ENCODE measurements at regions not wholly inside any gene's neighbourhood (a gene's known extent, or its start where the extent isn't known, plus 50 kb on each side); places are given as distances from the start of the nearest gene placed in this dataset.

DNA sequence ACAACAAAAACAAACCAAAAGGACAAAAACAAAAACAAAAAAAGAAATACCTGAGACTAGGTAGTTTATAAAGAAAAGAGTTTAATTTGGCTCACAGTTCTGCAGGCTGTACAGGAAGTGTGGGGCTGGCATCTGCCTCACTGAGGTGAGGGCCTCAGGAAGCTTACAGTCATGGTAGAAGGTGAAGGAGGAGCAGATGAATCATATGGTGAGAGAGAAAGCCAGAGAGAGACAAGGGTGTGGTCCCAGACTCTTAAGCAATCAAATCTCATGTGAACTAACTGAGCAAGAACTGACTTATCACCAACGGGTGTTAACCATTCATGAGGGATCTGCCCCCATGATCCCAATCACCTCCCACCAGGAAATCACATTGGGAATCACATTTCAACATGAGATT lies 58.8 kb upstream of the ZBED5 start:
- no peaks in the 10 kb centered on the region for H3K27me3 Mint-ChIP-seq
- CTCF ChIA-PET: interaction anchor here (1.1 kb wide), 1 partner anchor 112 kb away, joined by 4 read pairs; no protein-coding TSS in a partner anchor

DNA sequence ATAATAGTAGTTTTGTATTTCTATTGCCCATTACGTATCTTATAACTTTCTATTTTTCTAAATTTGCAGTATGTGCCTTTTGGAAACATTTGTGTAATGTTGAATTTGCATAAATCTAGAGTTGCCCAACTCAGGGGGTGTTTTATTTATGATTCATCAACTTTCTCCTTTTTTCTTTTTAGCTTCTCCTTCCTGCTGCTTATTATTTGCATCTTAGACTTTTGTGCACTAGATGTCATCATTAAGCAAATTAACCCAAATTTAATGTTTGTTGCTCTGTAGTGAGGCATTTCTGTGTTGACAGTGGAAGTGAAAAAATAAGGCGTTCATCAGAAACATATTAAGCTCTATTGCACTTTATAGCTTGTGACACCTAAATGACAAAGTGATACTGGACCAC lies 56.2 kb upstream of the ZBED5 start:
- H3K4me3 Mint-ChIP-seq: no peak overlapping the region
- TF ChIP-seq CTCF (IDR thresholded peaks at IDR 0.05): no peak
- peaks cover 17% of the 10 kb centered on the region for H3K9me3 Mint-ChIP-seq
- H3K4me1 Mint-ChIP-seq (ENCODE audit: low read depth): no peaks in the 10 kb centered on the region
- intact Hi-C loops (cut with micrococcal nuclease): no loop called here
- ChIA-PET POLR2A (no interaction called here), CTCF (interaction anchor here (0.9 to 1.8 kb wide), 6 partner anchors 14 to 122 kb away, joined by 3 to 4 read pairs (median 4); no protein-coding TSS in a partner anchor)
- H3K27me3 Mint-ChIP-seq: no peaks in the 10 kb centered on the region
- DNase-seq (no peak), ATAC-seq (no peak)
- H3K27ac Mint-ChIP-seq: no peak overlapping the region
- H3K36me3 Mint-ChIP-seq (ENCODE audit: low read depth): peaks cover 2% of the 10 kb centered on the region

More for the DNA sequence above, 58.8 kb upstream of the ZBED5 start:
- TF ChIP-seq CTCF (IDR thresholded peaks at IDR 0.05): no peak
- Mint-ChIP-seq H3K4me1 (ENCODE audit: low read depth) (peaks cover 2% of the 10 kb centered on the region), H3K4me3 (no peak overlapping the region), H3K9me3 (peaks cover 17% of the 10 kb centered on the region), H3K27ac (no peak overlapping the region), H3K36me3 (ENCODE audit: low read depth) (peaks cover 2% of the 10 kb centered on the region)
- intact Hi-C loops (cut with micrococcal nuclease): no loop called here
- no peak for DNase-seq
- POLR2A ChIA-PET: no interaction called here
- ATAC-seq: peak; percentile 49

- ATAC-seq (no peak), DNase-seq (no peak)
- H3K27ac Mint-ChIP-seq: no peak overlapping the region
- peaks cover 8% of the 10 kb centered on the region for H3K9me3 Mint-ChIP-seq
- no peaks in the 10 kb centered on the region for H3K4me1 Mint-ChIP-seq (ENCODE audit: low read depth)
- intact Hi-C loops (cut with micrococcal nuclease): no loop called here
- CTCF ChIA-PET: interaction anchor here (1.0 to 1.8 kb wide), 6 partner anchors 13 to 121 kb away, joined by 3 to 4 read pairs (median 4); no protein-coding TSS in a partner anchor
- H3K36me3 Mint-ChIP-seq (ENCODE audit: low read depth): no peaks in the 10 kb centered on the region
- no peak overlapping the region for H3K4me3 Mint-ChIP-seq
- H3K27me3 Mint-ChIP-seq: no peaks in the 10 kb centered on the region
- POLR2A ChIA-PET: no interaction called here
- no peak for TF ChIP-seq CTCF (IDR thresholded peaks at IDR 0.05)
These were observed 55.2 kb upstream of the ZBED5 start for GRCh38 chr11:10913075-10913474.

DNA sequence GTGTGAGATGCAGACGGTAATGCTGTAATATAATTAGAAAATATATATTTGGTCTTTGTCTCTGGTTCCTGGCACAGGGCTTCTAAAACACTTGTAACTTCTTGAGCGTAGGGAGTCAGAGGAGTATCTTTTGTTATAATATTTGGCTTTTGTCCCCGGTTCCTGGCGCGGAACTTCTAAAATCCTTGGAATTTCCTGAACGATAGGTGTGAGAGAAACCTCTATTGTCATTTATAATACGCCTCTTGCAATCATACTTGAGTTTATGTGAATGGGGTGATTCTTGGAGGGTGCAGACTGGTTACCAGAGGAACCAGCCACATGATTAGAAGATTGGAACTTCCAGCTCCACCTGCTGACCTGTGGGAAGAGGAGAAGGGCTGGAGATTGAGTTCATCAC lies 54.1 kb upstream of the ZBED5 start:
- ChIA-PET POLR2A (no interaction called here), CTCF (interaction anchor here (1.6 kb wide), 1 partner anchor 109 kb away, joined by 3 read pairs; no protein-coding TSS in a partner anchor)
- TF ChIP-seq CTCF (IDR thresholded peaks at IDR 0.05): no peak
- Mint-ChIP-seq H3K9me3 (peaks cover 3% of the 10 kb centered on the region), H3K27ac (no peak overlapping the region), H3K36me3 (ENCODE audit: low read depth) (no peaks in the 10 kb centered on the region), H3K27me3 (no peaks in the 10 kb centered on the region), H3K4me3 (no peak overlapping the region), H3K4me1 (ENCODE audit: low read depth) (no peaks in the 10 kb centered on the region)
- no peak for DNase-seq
- ATAC-seq: no peak
- intact Hi-C loops (cut with micrococcal nuclease): no loop called here

DNA sequence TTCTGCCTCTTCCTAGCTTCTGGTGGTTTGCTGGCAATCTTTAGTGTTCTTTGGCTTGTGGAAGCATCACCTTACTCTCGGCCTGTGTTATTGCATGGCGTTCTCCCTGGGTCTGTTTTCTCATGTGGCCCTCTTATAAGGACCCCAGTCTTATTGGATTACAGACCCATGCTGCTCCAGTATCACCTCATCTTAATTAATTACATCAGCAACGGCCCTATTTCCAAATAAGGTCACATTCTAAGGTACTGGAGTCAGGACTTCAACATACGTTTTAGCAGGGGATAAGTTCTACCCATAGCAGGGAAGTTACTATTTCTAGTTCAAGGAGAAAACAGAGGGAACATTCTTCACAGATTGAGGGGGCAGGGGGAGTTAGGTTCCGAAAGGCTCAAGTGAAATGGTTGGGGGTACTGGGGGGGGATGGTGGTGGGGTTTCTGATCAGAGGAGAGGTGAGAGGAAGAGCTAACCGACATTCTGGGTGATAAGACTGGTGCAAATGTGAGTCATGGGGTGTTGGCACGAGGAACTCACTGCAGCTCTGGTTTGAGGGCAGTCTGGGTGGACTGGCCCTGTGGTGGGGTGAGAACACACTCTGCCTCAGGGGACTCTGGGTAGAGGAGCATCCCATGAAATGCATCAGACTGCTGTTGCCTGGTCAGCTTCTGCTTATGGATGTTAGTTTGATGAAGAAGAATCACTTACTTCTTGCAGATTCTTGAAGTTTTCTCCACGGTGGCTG lies 51.5 kb upstream of the ZBED5 start:
- H3K4me3 Mint-ChIP-seq: no peak overlapping the region
- ATAC-seq (no peak), DNase-seq (no peak)
- H3K36me3 Mint-ChIP-seq (ENCODE audit: low read depth): no peaks in the 10 kb centered on the region
- no peaks in the 10 kb centered on the region for H3K27me3 Mint-ChIP-seq
- POLR2A ChIA-PET: interaction anchor here (0.7 kb wide), 1 partner anchor 9 kb away, joined by 3 read pairs; no protein-coding TSS in a partner anchor
- no peaks in the 10 kb centered on the region for H3K9me3 Mint-ChIP-seq
- H3K4me1 Mint-ChIP-seq (ENCODE audit: low read depth): no peaks in the 10 kb centered on the region
- H3K27ac Mint-ChIP-seq: no peak overlapping the region
- TF ChIP-seq CTCF (IDR thresholded peaks at IDR 0.05): no peak
- CTCF ChIA-PET: interaction anchor here (1.1 to 2.1 kb wide), 2 partner anchors 14 to 24 kb away, joined by 3 to 8 read pairs; no protein-coding TSS in a partner anchor
- intact Hi-C loops (cut with micrococcal nuclease): no loop called here

Measured in activated CD8-positive, alpha-beta T cell treated with anti-CD3 and anti-CD28 coated beads for 36 hours (primary cell).